ENCODE measurements at regions not wholly inside any gene's neighbourhood (a gene's known extent, or its start where the extent isn't known, plus 50 kb on each side); places are given as distances from the start of the nearest gene placed in this dataset.
A peak's percentile ranks its signal among the peaks of the same experiment; 100 is the strongest.

DNA sequence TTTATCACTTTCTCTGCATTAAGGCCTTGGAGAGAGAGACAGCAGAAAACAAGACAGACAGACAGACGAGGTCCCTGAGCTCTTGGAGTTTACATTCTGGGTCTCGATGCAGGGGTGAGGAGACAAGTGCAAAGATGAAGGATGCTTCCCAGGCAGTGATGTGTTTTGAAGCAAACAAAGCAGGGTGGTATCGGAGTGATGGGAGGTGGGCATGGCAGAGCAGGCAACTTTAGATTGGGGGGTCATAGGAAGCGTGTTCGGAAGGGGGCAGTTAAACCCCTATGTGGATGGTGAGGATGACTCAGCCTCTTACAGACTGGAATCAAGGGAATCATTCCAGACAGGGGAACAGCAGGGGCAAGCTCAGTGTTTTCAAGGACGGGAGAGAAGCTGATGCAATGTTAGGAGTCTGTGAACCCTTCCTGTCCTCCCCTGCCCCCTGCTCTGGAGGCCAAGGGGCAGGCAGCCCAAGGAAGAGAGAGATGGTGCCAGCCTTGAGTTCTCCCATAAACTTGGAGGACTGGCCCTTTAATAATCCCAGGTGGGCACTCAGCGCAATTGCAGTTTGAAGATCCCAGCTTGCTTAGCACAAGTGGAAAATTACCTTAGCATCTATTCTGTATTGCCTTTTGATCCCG lies 180.2 kb downstream of the CHST1 start:
- H3K79me2 ChIP-seq (ENCODE audit: insufficient read depth): no peaks in the 10 kb centered on the region
- H2AFZ ChIP-seq (ENCODE audit: low read depth): no peak overlapping the region
- no peak overlapping the region for H3K4me3 ChIP-seq (ENCODE audit: low read depth in 2 of 2, low read length in 1 of 2)
- ChIA-PET POLR2A (no interaction called here), CTCF (interaction anchor here (0.9 to 2.2 kb wide), 3 partner anchors 10 to 286 kb away, joined by 3 to 9 read pairs (median 4); no protein-coding TSS in a partner anchor)
- H3K4me1 ChIP-seq (ENCODE audit: control insufficient read depth in 1 of 2, insufficient read depth in 2 of 2, low read depth in 1 of 2, low read length in 1 of 2): no peaks in the 10 kb centered on the region; a peak in 1 of 4 replicates
- H4K20me1 ChIP-seq (ENCODE audit: insufficient read depth): no peaks in the 10 kb centered on the region
- no peaks in the 10 kb centered on the region for H3F3A ChIP-seq (replicated peaks; ENCODE audit: insufficient read depth)
- H3K36me3 ChIP-seq (replicated peaks in 1 of 2; ENCODE audit: control insufficient read depth in 1 of 2, insufficient read depth in 2 of 2, low read length in 1 of 2): no peaks in the 10 kb centered on the region
- H3K9me3 ChIP-seq: no peaks in the 10 kb centered on the region
- no peaks in the 10 kb centered on the region for H3K9me2 ChIP-seq
- H3K27ac ChIP-seq (ENCODE audit: low read depth in 2 of 2, low read length in 1 of 2): no peak overlapping the region
- no peak for DNase-seq
- H3K9ac ChIP-seq: no peak overlapping the region
- TF ChIP-seq, protein P1, sequence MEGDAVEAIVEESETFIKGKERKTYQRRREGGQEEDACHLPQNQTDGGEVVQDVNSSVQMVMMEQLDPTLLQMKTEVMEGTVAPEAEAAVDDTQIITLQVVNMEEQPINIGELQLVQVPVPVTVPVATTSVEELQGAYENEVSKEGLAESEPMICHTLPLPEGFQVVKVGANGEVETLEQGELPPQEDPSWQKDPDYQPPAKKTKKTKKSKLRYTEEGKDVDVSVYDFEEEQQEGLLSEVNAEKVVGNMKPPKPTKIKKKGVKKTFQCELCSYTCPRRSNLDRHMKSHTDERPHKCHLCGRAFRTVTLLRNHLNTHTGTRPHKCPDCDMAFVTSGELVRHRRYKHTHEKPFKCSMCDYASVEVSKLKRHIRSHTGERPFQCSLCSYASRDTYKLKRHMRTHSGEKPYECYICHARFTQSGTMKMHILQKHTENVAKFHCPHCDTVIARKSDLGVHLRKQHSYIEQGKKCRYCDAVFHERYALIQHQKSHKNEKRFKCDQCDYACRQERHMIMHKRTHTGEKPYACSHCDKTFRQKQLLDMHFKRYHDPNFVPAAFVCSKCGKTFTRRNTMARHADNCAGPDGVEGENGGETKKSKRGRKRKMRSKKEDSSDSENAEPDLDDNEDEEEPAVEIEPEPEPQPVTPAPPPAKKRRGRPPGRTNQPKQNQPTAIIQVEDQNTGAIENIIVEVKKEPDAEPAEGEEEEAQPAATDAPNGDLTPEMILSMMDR (IDR thresholded peaks at IDR 0.05): peak; percentile 25; the same call in 1 of the 2 replicates
- no peak for TF ChIP-seq RXRA (IDR thresholded peaks at IDR 0.05; ENCODE audit: borderline replicate concordance, low read depth)
- 50% methylated on average over 8 of the region's 8 CpGs for WGBS (ENCODE audit: low lambda C conversion rate)
- H3K4me2 ChIP-seq: no peak overlapping the region
- H3K27me3 ChIP-seq (ENCODE audit: insufficient read depth): peaks cover 13% of the 10 kb centered on the region; the same call in 1 of the 2 replicates

- H3K27me3 ChIP-seq (ENCODE audit: insufficient read depth): peaks cover 19% of the 10 kb centered on the region; the same call in 1 of the 2 replicates
- TF ChIP-seq NRF1 (IDR thresholded peaks at IDR 0.05; ENCODE audit: low read depth, low read length) (no peak), CHD2 (IDR thresholded peaks at IDR 0.05; ENCODE audit: low read length, partially characterized antibody) (no peak), MEF2A (IDR thresholded peaks at IDR 0.05; ENCODE audit: borderline replicate concordance, low read depth) (no peak), SIN3A (IDR thresholded peaks at IDR 0.05; ENCODE audit: borderline replicate concordance, low read depth, low read length) (no peak), MAX (IDR thresholded peaks at IDR 0.05; ENCODE audit: low read depth) (no peak), IRF3 (IDR thresholded peaks at IDR 0.05; ENCODE audit: low read depth, low read length) (no peak), RXRA (IDR thresholded peaks at IDR 0.05; ENCODE audit: borderline replicate concordance, low read depth) (no peak), RAD21 (IDR thresholded peaks at IDR 0.05; ENCODE audit: low read length) (no peak), GABPA (IDR thresholded peaks at IDR 0.05; ENCODE audit: low read depth) (no peak), EZH2phosphoT487 (IDR thresholded peaks at IDR 0.05; ENCODE audit: borderline replicate concordance, low read depth) (no peak), FOXM1 (IDR thresholded peaks at IDR 0.05; ENCODE audit: low read depth) (no peak), USF2 (IDR thresholded peaks at IDR 0.05; ENCODE audit: borderline replicate concordance, low read depth, low read length) (no peak), YY1 (IDR thresholded peaks at IDR 0.05; ENCODE audit: low read depth) (no peak)
- TF ChIP-seq, protein P1 (IDR thresholded peaks at IDR 0.05): no peak
- TF ChIP-seq, protein P2, sequence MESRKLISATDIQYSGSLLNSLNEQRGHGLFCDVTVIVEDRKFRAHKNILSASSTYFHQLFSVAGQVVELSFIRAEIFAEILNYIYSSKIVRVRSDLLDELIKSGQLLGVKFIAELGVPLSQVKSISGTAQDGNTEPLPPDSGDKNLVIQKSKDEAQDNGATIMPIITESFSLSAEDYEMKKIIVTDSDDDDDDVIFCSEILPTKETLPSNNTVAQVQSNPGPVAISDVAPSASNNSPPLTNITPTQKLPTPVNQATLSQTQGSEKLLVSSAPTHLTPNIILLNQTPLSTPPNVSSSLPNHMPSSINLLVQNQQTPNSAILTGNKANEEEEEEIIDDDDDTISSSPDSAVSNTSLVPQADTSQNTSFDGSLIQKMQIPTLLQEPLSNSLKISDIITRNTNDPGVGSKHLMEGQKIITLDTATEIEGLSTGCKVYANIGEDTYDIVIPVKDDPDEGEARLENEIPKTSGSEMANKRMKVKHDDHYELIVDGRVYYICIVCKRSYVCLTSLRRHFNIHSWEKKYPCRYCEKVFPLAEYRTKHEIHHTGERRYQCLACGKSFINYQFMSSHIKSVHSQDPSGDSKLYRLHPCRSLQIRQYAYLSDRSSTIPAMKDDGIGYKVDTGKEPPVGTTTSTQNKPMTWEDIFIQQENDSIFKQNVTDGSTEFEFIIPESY (IDR thresholded peaks at IDR 0.05; ENCODE audit: borderline replicate concordance, low read depth): no peak
- ChIA-PET CTCF (interaction anchor here (1.0 to 1.8 kb wide), 2 partner anchors 113 to 287 kb away, joined by 3 to 9 read pairs; no protein-coding TSS in a partner anchor), POLR2A (no interaction called here)
- H3K9me3 ChIP-seq: no peaks in the 10 kb centered on the region
- H3K79me2 ChIP-seq (ENCODE audit: insufficient read depth): no peaks in the 10 kb centered on the region
- no peaks in the 10 kb centered on the region for H3K9me2 ChIP-seq
- H2AFZ ChIP-seq (ENCODE audit: low read depth): no peak overlapping the region
- H3F3A ChIP-seq (replicated peaks; ENCODE audit: insufficient read depth): no peaks in the 10 kb centered on the region
- no peak overlapping the region for H3K9ac ChIP-seq
- no peak overlapping the region for H3K4me2 ChIP-seq
- no peaks in the 10 kb centered on the region for H4K20me1 ChIP-seq (ENCODE audit: insufficient read depth)
- 57% methylated on average over 11 of the region's 11 CpGs for WGBS (ENCODE audit: low lambda C conversion rate)
- no peaks in the 10 kb centered on the region for H3K36me3 ChIP-seq (replicated peaks in 1 of 2; ENCODE audit: control insufficient read depth in 1 of 2, insufficient read depth in 2 of 2, low read length in 1 of 2)
- no peak overlapping the region for H3K4me3 ChIP-seq (ENCODE audit: low read depth in 2 of 2, low read length in 1 of 2)
- no peaks in the 10 kb centered on the region; a peak in 1 of 4 replicates for H3K4me1 ChIP-seq (ENCODE audit: control insufficient read depth in 1 of 2, insufficient read depth in 2 of 2, low read depth in 1 of 2, low read length in 1 of 2)
- DNase-seq: no peak
- no peak overlapping the region for H3K27ac ChIP-seq (ENCODE audit: low read depth in 2 of 2, low read length in 1 of 2)
Observed at GRCh38 chr11:45484326-45484883, 181.0 kb downstream of the CHST1 start.
